H1 (cell line): ENCODE measurements at regions not wholly inside any gene's neighbourhood (a gene's known extent, or its start where the extent isn't known, plus 50 kb on each side); places are given as distances from the start of the nearest gene placed in this dataset.

Experiments
- CTCF ChIA-PET: fragments of 300-600 bp; sonication (Branson Sonifier 250); formaldehyde crosslinking; loops from one replicate; lab custom pipeline; 2021; ENCODE audit not compliant: partially characterized antibody; lab: Charles Lee
- POLR2A ChIA-PET: fragments of 300-600 bp; sonication (Branson Sonifier 250); formaldehyde crosslinking; loops from one replicate; lab custom pipeline; 2021; ENCODE audit warnings: inconsistent platforms; ENCODE audit not compliant: partially characterized antibody; lab: Charles Lee
- DNase-seq, 2 experiments: peaks; one replicate each; pipeline versions ENCODE4 v3.0.0 to v3.0.0-alpha.2; 2010 to 2022; ENCODE audit warnings: low spot score in 2 of 2, low read depth in 1 of 2, mixed read lengths in 1 of 2
- FAIRE-seq: peaks from 2 replicates; lab custom pipeline; 2011; peaks lifted over from hg19 to GRCh38; lab: Jason Lieb, UNC
- H2AFZ ChIP-seq: 2 replicates; pipeline ENCODE4 v1.8.1; 2012; ENCODE audit warnings: low read length, inconsistent platforms
- H2AK5ac ChIP-seq: 2 replicates; pipeline ENCODE4 v1.6.1; 2013; ENCODE audit warnings: low read depth, low read length
- H2BK120ac ChIP-seq: replicated peaks from 2 replicates; pipeline ENCODE3; 2013; ENCODE audit warnings: low read depth, low read length, inconsistent platforms
- H2BK12ac ChIP-seq: 2 replicates; pipeline ENCODE4 v1.6.1; 2013; ENCODE audit warnings: low read depth, low read length
- H2BK15ac ChIP-seq: 2 replicates; pipeline ENCODE4 v1.6.1; 2013; ENCODE audit warnings: low read length
- H2BK20ac ChIP-seq: 2 replicates; pipeline ENCODE4 v1.6.1; 2013; ENCODE audit warnings: low read length
- H2BK5ac ChIP-seq: 2 replicates; pipeline ENCODE4 v1.6.1; 2013; ENCODE audit warnings: low read depth, low read length
- H3K14ac ChIP-seq: 2 replicates; pipeline ENCODE4 v1.6.1; 2013; ENCODE audit warnings: inconsistent platforms; ENCODE audit not compliant: insufficient read length
- H3K18ac ChIP-seq: 2 replicates; pipeline ENCODE4 v1.6.1; 2013; ENCODE audit warnings: low read length; ENCODE audit errors: extremely low read depth
- H3K23ac ChIP-seq: 2 replicates; pipeline ENCODE4 v1.6.1; 2013; ENCODE audit warnings: inconsistent platforms; ENCODE audit not compliant: insufficient read length
- H3K23me2 ChIP-seq: 2 replicates; pipeline ENCODE4 v1.6.1; 2013; ENCODE audit warnings: low read depth, low read length
- H3K27ac ChIP-seq: 2 replicates; pipeline ENCODE4 v1.6.1; 2011; ENCODE audit warnings: low read depth, low read length, inconsistent platforms
- H3K27me3 ChIP-seq, 4 experiments: replicated peaks in 1 of 4; 1 replicate in 1 of 4; 2 replicates in 3 of 4; pipeline versions ENCODE4 v1.6.1 to v1.8.1; 2011 to 2013; ENCODE audit warnings: low read length in 3 of 4, mild to moderate bottlenecking in 3 of 4, inconsistent platforms in 2 of 4, mixed read lengths in 2 of 4, moderate library complexity in 1 of 4; ENCODE audit not compliant: control insufficient read depth in 3 of 4, insufficient read depth in 3 of 4; ENCODE audit errors: extremely low read depth in 1 of 4
- H3K36me3 ChIP-seq, 4 experiments: 2 replicates each; pipeline versions ENCODE4 v1.6.1 to v1.8.1; 2011 to 2013; ENCODE audit warnings: mild to moderate bottlenecking in 4 of 4, low read length in 3 of 4, moderate library complexity in 2 of 4, control low read depth in 1 of 4, inconsistent platforms in 1 of 4; ENCODE audit not compliant: insufficient read depth in 4 of 4, control insufficient read depth in 2 of 4
- H3K4ac ChIP-seq: replicated peaks from 2 replicates; pipeline ENCODE3; 2013; ENCODE audit warnings: low read length, low read depth, mixed read lengths, inconsistent platforms; ENCODE audit not compliant: insufficient read length
- H3K4me1 ChIP-seq, 4 experiments: replicated peaks in 1 of 4; 1 replicate in 1 of 4; 2 replicates in 3 of 4; pipeline versions ENCODE4 v1.6.1 to v1.8.1; 2011 to 2013; ENCODE audit warnings: low read length in 3 of 4, inconsistent platforms in 2 of 4, mixed read lengths in 1 of 4; ENCODE audit not compliant: insufficient read depth in 4 of 4, control insufficient read depth in 3 of 4
- H3K4me2 ChIP-seq, 2 experiments: 2 replicates each; pipeline versions ENCODE4 v1.6.1 to v1.8.1; 2011 to 2013; ENCODE audit warnings: low read depth in 2 of 2, low read length in 2 of 2, control low read depth in 1 of 2, inconsistent platforms in 1 of 2, mild to moderate bottlenecking in 1 of 2; ENCODE audit not compliant: insufficient read depth in 1 of 2
- H3K4me3 ChIP-seq, 4 experiments: fragments of 200-600, 300-600 bp in 1 of 4; sonication (generic), shearing (Covaris generic), sonication (Bioruptor Twin) in 1 of 4; 2 replicates each; pipeline versions ENCODE4 v1.5.1 to v1.8.1; 2011 to 2016; ENCODE audit warnings: low read length in 4 of 4, low read depth in 3 of 4, control low read depth in 2 of 4, inconsistent platforms in 2 of 4, mild to moderate bottlenecking in 2 of 4, mixed read lengths in 1 of 4, moderate library complexity in 1 of 4; ENCODE audit not compliant: insufficient read depth in 2 of 4; ENCODE audit errors: extremely low read depth in 1 of 4
- H3K56ac ChIP-seq: replicated peaks from 2 replicates; pipeline ENCODE3; 2013; ENCODE audit warnings: low read depth, mild to moderate bottlenecking, mixed read lengths, low read length, inconsistent platforms; ENCODE audit not compliant: insufficient read length
- H3K79me1 ChIP-seq: 2 replicates; pipeline ENCODE4 v1.6.1; 2013; ENCODE audit warnings: low read depth, low read length, control low read depth
- H3K79me2 ChIP-seq, 2 experiments: 2 replicates each; pipeline versions ENCODE4 v1.6.1 to v1.8.1; 2012 to 2013; ENCODE audit warnings: low read length in 2 of 2, mild to moderate bottlenecking in 2 of 2, inconsistent platforms in 1 of 2; ENCODE audit not compliant: insufficient read depth in 2 of 2, control insufficient read depth in 1 of 2
- H3K9ac ChIP-seq, 4 experiments: replicated peaks in 1 of 4; 1 replicate in 1 of 4; 2 replicates in 3 of 4; pipeline versions ENCODE4 v1.6.1 to v1.8.1; 2011 to 2013; ENCODE audit warnings: low read depth in 3 of 4, low read length in 3 of 4, control low read depth in 2 of 4, mild to moderate bottlenecking in 2 of 4, moderate library complexity in 2 of 4, inconsistent platforms in 1 of 4; ENCODE audit errors: extremely low read depth in 1 of 4
- H3K9me3 ChIP-seq, 2 experiments: 2 replicates each; pipeline versions ENCODE4 v1.6.1 to v1.8.1; 2012 to 2013; ENCODE audit warnings: mild to moderate bottlenecking in 2 of 2, moderate library complexity in 2 of 2, control low read depth in 1 of 2, inconsistent platforms in 1 of 2, low read depth in 1 of 2, low read length in 1 of 2, mixed read lengths in 1 of 2; ENCODE audit not compliant: insufficient read depth in 2 of 2
- H4K20me1 ChIP-seq, 2 experiments: replicated peaks in 1 of 2; 2 replicates each; pipeline versions ENCODE3 to v1.8.1; 2011 to 2013; ENCODE audit warnings: inconsistent platforms in 2 of 2, low read length in 2 of 2, mild to moderate bottlenecking in 1 of 2; ENCODE audit not compliant: insufficient read depth in 2 of 2, control insufficient read depth in 1 of 2
- H4K5ac ChIP-seq: 2 replicates; pipeline ENCODE4 v1.6.1; 2013; ENCODE audit warnings: low read length, low read depth, mixed read lengths, inconsistent platforms; ENCODE audit not compliant: insufficient read length
- H4K8ac ChIP-seq: 2 replicates; pipeline ENCODE4 v1.8.0; 2013; ENCODE audit warnings: mild to moderate bottlenecking, moderate library complexity, low read length, inconsistent platforms; ENCODE audit not compliant: insufficient read depth; ENCODE audit errors: extremely low read depth
- H4K91ac ChIP-seq: replicated peaks from 2 replicates; pipeline ENCODE3; 2013; ENCODE audit warnings: low read length, mixed read lengths, inconsistent platforms; ENCODE audit not compliant: insufficient read length
- CTBP2 ChIP-seq: IDR thresholded peaks from 2 replicates; pipeline ENCODE4 v1.7.0; 2011; ENCODE audit warnings: borderline replicate concordance, mild to moderate bottlenecking, moderate library complexity, mixed read lengths, low read length; ENCODE audit not compliant: insufficient read depth, insufficient read length
- GABPA ChIP-seq: IDR thresholded peaks from 2 replicates; pipeline ENCODE4 v1.6.1; 2011; ENCODE audit warnings: mild to moderate bottlenecking, low read length, moderate library complexity, borderline replicate concordance; ENCODE audit not compliant: insufficient read depth
- JUND ChIP-seq: IDR thresholded peaks from 2 replicates; pipeline ENCODE4 v1.6.1; 2011; ENCODE audit warnings: mild to moderate bottlenecking, improper control_type of control experiment, low read length
- POU5F1 ChIP-seq: IDR thresholded peaks from 2 replicates; pipeline ENCODE4 v1.6.1; 2011; ENCODE audit warnings: low read depth, mild to moderate bottlenecking, low read length, moderate library complexity
- RAD21 ChIP-seq, 2 experiments: IDR thresholded peaks in 1 of 2; conservative IDR thresholded peaks in 1 of 2; 2 replicates each; pipeline ENCODE4 v1.6.1; 2011; ENCODE audit warnings: low read depth in 2 of 2, low read length in 2 of 2, improper control_type of control experiment in 1 of 2, inconsistent platforms in 1 of 2, mild to moderate bottlenecking in 1 of 2, moderate library complexity in 1 of 2
- RFX5 ChIP-seq: IDR thresholded peaks from 2 replicates; pipeline ENCODE4 v1.6.1; 2011; ENCODE audit warnings: low read depth, low read length, improper control_type of control experiment, borderline replicate concordance
- RNF2 ChIP-seq: fragments of 200-900, 300-1000 bp; sonication (generic); IDR thresholded peaks from 2 replicates; pipeline ENCODE4 v1.7.1; 2016; ENCODE audit warnings: borderline replicate concordance, low read depth, mild to moderate bottlenecking, antibody characterized with exemption, low read length; ENCODE audit not compliant: poor library complexity, severe bottlenecking; ENCODE audit errors: missing control alignments
- WGBS, 2 experiments: shearing (Covaris generic) in 1 of 2; methylation state at CpG; one replicate each; pipeline versions ENCODE4 v1.1.6 to v1.1.7; 2013 to 2015; ENCODE audit warnings: low lambda C conversion rate in 2 of 2, mixed read lengths in 2 of 2, inconsistent platforms in 1 of 2, low coverage in 1 of 2, missing lambda C conversion rate in 1 of 2; ENCODE audit not compliant: insufficient replicate concordance in 2 of 2, insufficient coverage in 1 of 2, insufficient read length in 1 of 2; ENCODE audit errors: extremely low coverage in 1 of 2, missing lambda C conversion rate in 1 of 2; 5-methylcytosine and 5-hydroxymethylcytosine counted together

DNA sequence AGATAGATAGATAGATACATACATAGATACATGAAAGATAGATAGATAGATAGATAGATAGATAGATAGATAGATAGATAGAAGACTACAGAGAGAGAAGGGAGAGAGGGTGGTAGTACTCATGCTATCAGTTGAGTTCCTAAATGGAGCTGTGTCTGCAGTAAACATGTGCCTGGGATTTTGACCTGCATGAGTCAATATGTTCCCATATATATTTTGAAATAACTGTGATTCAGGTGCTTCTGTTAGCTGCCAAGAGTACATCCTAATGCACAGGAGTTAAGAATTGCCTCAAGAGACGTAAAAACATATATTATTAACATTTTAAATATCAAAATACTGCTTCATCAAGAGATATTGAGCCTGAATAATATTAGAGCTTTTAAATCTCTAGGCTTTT is 379.4 kb downstream of the GRXCR1 start:
- H3K23me2 ChIP-seq: no peaks in the 10 kb centered on the region
- H2AFZ ChIP-seq: no peak overlapping the region
- 41% methylated on average over 1 of the region's 1 CpG; no CpG with 5 or more reads in 1 of the 2 experiments for WGBS, 2 experiments
- H2BK20ac ChIP-seq: no peak overlapping the region
- H2BK5ac ChIP-seq: no peak overlapping the region
- no peak overlapping the region for H2AK5ac ChIP-seq
- H3K27me3 ChIP-seq: no peaks in the 10 kb centered on the region; a peak in 1 of 7 replicates
- H3K23ac ChIP-seq: no peak overlapping the region
- no peak overlapping the region for H3K56ac ChIP-seq
- H3K79me2 ChIP-seq: no peaks in the 10 kb centered on the region
- H4K20me1 ChIP-seq: no peaks in the 10 kb centered on the region
- H3K36me3 ChIP-seq: no peaks in the 10 kb centered on the region
- FAIRE-seq: no peak
- H3K18ac ChIP-seq: no peak overlapping the region
- H4K5ac ChIP-seq: no peak overlapping the region
- no peak overlapping the region for H2BK12ac ChIP-seq
- no peak overlapping the region for H2BK15ac ChIP-seq
- H3K9ac ChIP-seq: no peak overlapping the region
- no peak overlapping the region for H4K91ac ChIP-seq
- H2BK120ac ChIP-seq: no peak overlapping the region
- H3K79me1 ChIP-seq: no peaks in the 10 kb centered on the region
- no peak overlapping the region for H3K14ac ChIP-seq
- DNase-seq: no peak
- ChIA-PET POLR2A (no interaction called here), CTCF (no interaction called here)
- H3K4ac ChIP-seq: no peak overlapping the region
- no peak overlapping the region for H3K4me3 ChIP-seq
- H3K4me2 ChIP-seq: no peak overlapping the region
- no peak overlapping the region for H4K8ac ChIP-seq
- no peaks in the 10 kb centered on the region; a peak in 1 of 7 replicates for H3K4me1 ChIP-seq
- no peak overlapping the region for H3K27ac ChIP-seq
- H3K9me3 ChIP-seq: no peaks in the 10 kb centered on the region
- no peak for TF ChIP-seq RAD21 (IDR thresholded peaks at IDR 0.05 in 1 of 2, conservative IDR thresholded peaks at IDR 0.05 in 1 of 2; ENCODE audit: low read depth in 2 of 2, low read length in 2 of 2)
- no peak for TF ChIP-seq POU5F1
- TF ChIP-seq GABPA: no peak
- no peak for TF ChIP-seq RNF2
- no peak for TF ChIP-seq CTBP2
- TF ChIP-seq RFX5: no peak
- no peak for TF ChIP-seq JUND
